Hepatocyte (in vitro differentiated cells): ENCODE measurements at regions not wholly inside any gene's neighbourhood (a gene's known extent, or its start where the extent isn't known, plus 50 kb on each side); places are given as distances from the start of the nearest gene placed in this dataset.

Experiments used
- CTCF ChIP-seq: fragments of 200-600 bp; sonication (generic); IDR thresholded peaks from 2 replicates; pipeline ENCODE4 v1.5.1; 2016; ENCODE audit warnings: antibody characterized with exemption, mild to moderate bottlenecking; ENCODE audit not compliant: poor library complexity
- EZH2 ChIP-seq: fragments of 200-600 bp; sonication (generic); IDR thresholded peaks from 2 replicates; pipeline ENCODE4 v1.6.1; 2016; ENCODE audit warnings: antibody characterized with exemption, mild to moderate bottlenecking, borderline replicate concordance
- EZH2phosphoT487 ChIP-seq: fragments of 200-600 bp; sonication (generic); IDR thresholded peaks from one replicate; pipeline ENCODE4 v1.6.1; 2018; ENCODE audit warnings: antibody characterized with exemption, mild to moderate bottlenecking, low read depth, moderate library complexity; ENCODE audit not compliant: unreplicated experiment, severe bottlenecking

- TF ChIP-seq EZH2phosphoT487 = no peak
- TF ChIP-seq CTCF = no peak
- no peak for TF ChIP-seq EZH2
Observed at GRCh38 chr15:37199545-37199944, 99.2 kb upstream of the MEIS2 start.
